Uterus (tissue), 3 donors: ENCODE measurements at regions not wholly inside any gene's neighbourhood (a gene's known extent, or its start where the extent isn't known, plus 50 kb on each side); places are given as distances from the start of the nearest gene placed in this dataset.
A peak's percentile ranks its signal among the peaks of the same experiment; 100 is the strongest.

Source experiments
- DNase-seq, 2 donors: peaks; one replicate each; pipeline ENCODE4 v3.0.0-alpha.2; 2019 to 2020
- H3K27ac ChIP-seq, 2 donors: fragments of 200-600 bp; sonication (generic); 1 replicate in 1 of 2; 2 replicates in 1 of 2; pipeline ENCODE4 v1.5.1; 2016 to 2018
- H3K27me3 ChIP-seq, 2 donors: fragments of 200-600 bp; sonication (generic); one replicate each; pipeline ENCODE4 v1.5.1; 2018 to 2019; ENCODE audit warnings: control low read depth in 1 of 2
- H3K36me3 ChIP-seq, 2 donors: fragments of 200-600 bp; sonication (generic); one replicate each; pipeline ENCODE4 v1.5.1; 2019; ENCODE audit warnings: control low read depth in 1 of 2
- H3K4me1 ChIP-seq, 2 donors: fragments of 200-600 bp; sonication (generic); one replicate each; pipeline ENCODE4 v1.5.1; 2018 to 2019; ENCODE audit warnings: control low read depth in 1 of 2
- H3K4me3 ChIP-seq, 2 donors: fragments of 200-600 bp; sonication (generic); 1 replicate in 1 of 2; 2 replicates in 1 of 2; pipeline ENCODE4 v1.5.1; 2018 to 2019; ENCODE audit warnings: mild to moderate bottlenecking in 1 of 2
- H3K9me3 ChIP-seq, 2 donors: fragments of 200-600 bp; sonication (generic); one replicate each; pipeline ENCODE4 v1.5.1; 2019; ENCODE audit warnings: control low read depth in 1 of 2
- POLR2A ChIP-seq, 2 donors: fragments of 450-650 bp; IDR thresholded peaks; one replicate each; pipeline ENCODE4 v1.6.1; 2016; ENCODE audit warnings: antibody characterized with exemption in 2 of 2, mild to moderate bottlenecking in 1 of 2, moderate library complexity in 1 of 2
- intact Hi-C: fragments of 100-400 bp; cut with DNase I; formaldehyde crosslinking; loops from one replicate; pipeline ENCODE4 v1.15.1; 2023; ENCODE audit warnings: low total_unique reads
- TF ChIP-seq, protein P1 (sequence below), 4 experiments: fragments of 200-600 bp in 2 of 4; fragments of 450-650 bp in 2 of 4; sonication (generic) in 2 of 4; IDR thresholded peaks; one replicate each; pipeline ENCODE4 v1.5.1; 2016 to 2019; ENCODE audit warnings: antibody characterized with exemption in 4 of 4, mild to moderate bottlenecking in 2 of 4, moderate library complexity in 1 of 4
- donor health status: DM: yes; HTN: yes; CAD: no.

- TF ChIP-seq, protein P1, sequence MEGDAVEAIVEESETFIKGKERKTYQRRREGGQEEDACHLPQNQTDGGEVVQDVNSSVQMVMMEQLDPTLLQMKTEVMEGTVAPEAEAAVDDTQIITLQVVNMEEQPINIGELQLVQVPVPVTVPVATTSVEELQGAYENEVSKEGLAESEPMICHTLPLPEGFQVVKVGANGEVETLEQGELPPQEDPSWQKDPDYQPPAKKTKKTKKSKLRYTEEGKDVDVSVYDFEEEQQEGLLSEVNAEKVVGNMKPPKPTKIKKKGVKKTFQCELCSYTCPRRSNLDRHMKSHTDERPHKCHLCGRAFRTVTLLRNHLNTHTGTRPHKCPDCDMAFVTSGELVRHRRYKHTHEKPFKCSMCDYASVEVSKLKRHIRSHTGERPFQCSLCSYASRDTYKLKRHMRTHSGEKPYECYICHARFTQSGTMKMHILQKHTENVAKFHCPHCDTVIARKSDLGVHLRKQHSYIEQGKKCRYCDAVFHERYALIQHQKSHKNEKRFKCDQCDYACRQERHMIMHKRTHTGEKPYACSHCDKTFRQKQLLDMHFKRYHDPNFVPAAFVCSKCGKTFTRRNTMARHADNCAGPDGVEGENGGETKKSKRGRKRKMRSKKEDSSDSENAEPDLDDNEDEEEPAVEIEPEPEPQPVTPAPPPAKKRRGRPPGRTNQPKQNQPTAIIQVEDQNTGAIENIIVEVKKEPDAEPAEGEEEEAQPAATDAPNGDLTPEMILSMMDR (IDR thresholded peaks at IDR 0.05): no peak
- TF ChIP-seq POLR2A (IDR thresholded peaks at IDR 0.05): no peak
- Histone ChIP-seq H3K4me3 (no peak overlapping the region), H3K27me3 (no peaks in the 10 kb centered on the region), H3K4me1 (no peaks in the 10 kb centered on the region), H3K36me3 (no peaks in the 10 kb centered on the region), H3K9me3 (no peaks in the 10 kb centered on the region), H3K27ac (no peak overlapping the region)
- intact Hi-C loops: no loop called here
- DNase-seq: no peak
Measured at GRCh38 chr4:57442241-57442640, 332.1 kb upstream of the IGFBP7 start.

GRCh38 chr4:57437649-57438048 is 327.5 kb upstream of the IGFBP7 start:
- Histone ChIP-seq H3K27ac (no peak overlapping the region), H3K4me3 (no peak overlapping the region), H3K9me3 (no peaks in the 10 kb centered on the region), H3K27me3 (no peaks in the 10 kb centered on the region), H3K36me3 (no peaks in the 10 kb centered on the region), H3K4me1 (no peaks in the 10 kb centered on the region)
- intact Hi-C loops: no loop called here
- no peak for DNase-seq
- TF ChIP-seq POLR2A (IDR thresholded peaks at IDR 0.05): no peak
- TF ChIP-seq, protein P1 (IDR thresholded peaks at IDR 0.05): no peak

DNA sequence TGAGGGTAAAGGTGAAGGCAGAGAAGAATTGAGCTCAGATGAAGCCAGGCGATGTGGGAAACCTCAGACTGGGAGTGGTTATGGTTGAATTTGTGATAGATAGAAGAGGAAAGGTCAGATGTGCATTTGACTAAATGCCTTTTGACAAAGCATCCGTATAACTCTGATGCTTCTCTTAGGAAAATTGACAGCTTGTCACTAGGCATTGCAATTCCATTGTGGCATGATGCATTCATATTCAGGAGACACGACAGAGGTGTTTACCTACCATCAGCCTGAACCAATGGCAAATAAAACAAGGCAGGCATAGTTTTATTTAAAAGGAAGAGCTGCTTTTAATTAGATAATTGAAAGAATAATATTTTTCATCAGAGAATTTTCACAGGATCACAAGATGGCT is 325.1 kb upstream of the IGFBP7 start:
- Histone ChIP-seq H3K27ac (no peak overlapping the region), H3K4me1 (no peaks in the 10 kb centered on the region), H3K27me3 (no peaks in the 10 kb centered on the region), H3K36me3 (no peaks in the 10 kb centered on the region), H3K9me3 (no peaks in the 10 kb centered on the region), H3K4me3 (no peak overlapping the region)
- intact Hi-C loops: no loop called here
- TF ChIP-seq, protein P1 (IDR thresholded peaks at IDR 0.05): no peak
- no peak for TF ChIP-seq POLR2A (IDR thresholded peaks at IDR 0.05)
- no peak for DNase-seq

DNA sequence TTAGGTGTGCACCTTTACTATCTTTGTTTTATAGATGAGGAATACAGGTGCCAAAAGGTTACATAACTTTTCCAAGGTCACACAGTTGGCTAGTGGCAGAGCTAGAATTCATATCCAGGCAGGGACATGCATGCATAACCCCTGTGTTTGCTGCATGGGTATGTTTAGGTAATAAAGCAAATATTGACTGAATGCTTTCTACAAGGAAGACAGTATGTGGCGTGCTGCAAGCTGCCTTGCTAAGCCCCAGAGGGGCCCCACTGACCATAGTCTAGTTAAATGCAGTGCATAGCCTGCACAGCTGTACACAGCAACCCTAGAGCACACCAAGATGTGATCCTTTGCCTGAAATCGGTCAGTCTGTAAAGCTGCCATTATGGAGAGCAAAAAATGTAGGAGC is 320.5 kb upstream of the IGFBP7 start:
- intact Hi-C loops: no loop called here
- TF ChIP-seq POLR2A (IDR thresholded peaks at IDR 0.05): no peak
- TF ChIP-seq, protein P1 (IDR thresholded peaks at IDR 0.05): no peak

DNA sequence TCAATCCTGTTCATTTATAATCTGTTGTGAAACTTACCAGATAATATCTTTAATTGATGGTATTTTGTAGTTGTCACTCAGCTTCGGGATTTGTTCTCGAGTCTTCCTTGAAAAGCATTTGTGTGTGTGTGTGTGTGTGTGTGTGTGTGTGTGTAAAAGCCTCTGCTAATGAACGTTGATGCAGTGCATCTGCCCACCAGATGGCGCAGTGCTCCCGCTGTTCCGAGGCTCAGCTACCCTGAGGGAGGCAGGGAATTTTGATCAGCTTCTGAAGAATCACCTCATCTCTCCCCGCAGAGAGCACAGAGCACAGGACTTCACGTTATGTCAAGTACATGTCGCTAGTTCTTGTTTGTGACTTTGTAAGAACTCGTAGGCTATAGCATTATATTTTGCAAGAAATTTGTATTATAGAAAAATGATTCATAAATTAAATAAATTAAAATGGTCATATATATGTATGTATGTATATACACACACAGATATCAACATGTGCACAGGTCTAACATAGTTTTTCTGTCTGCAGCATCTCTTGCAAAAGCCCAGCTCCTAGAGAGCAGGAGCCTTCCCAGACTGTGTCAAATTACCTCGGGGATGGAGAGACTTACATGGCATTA is 316.7 kb upstream of the IGFBP7 start:
- Histone ChIP-seq H3K9me3 (no peaks in the 10 kb centered on the region), H3K27ac (no peak overlapping the region), H3K4me3 (no peak overlapping the region), H3K36me3 (no peaks in the 10 kb centered on the region), H3K27me3 (no peaks in the 10 kb centered on the region), H3K4me1 (no peaks in the 10 kb centered on the region)
- intact Hi-C loops: no loop called here
- DNase-seq: peak in 1 of 2 donors; percentile 20
- TF ChIP-seq, protein P1 (IDR thresholded peaks at IDR 0.05): peak; percentile 20 to 38 (median 26)
- TF ChIP-seq POLR2A (IDR thresholded peaks at IDR 0.05): no peak

More for the DNA sequence above, 320.5 kb upstream of the IGFBP7 start:
- H3K27ac ChIP-seq: no peak overlapping the region
- H3K9me3 ChIP-seq: no peaks in the 10 kb centered on the region
- no peaks in the 10 kb centered on the region for H3K27me3 ChIP-seq
- H3K36me3 ChIP-seq: no peaks in the 10 kb centered on the region
- no peaks in the 10 kb centered on the region for H3K4me1 ChIP-seq
- no peak for DNase-seq
- no peak overlapping the region for H3K4me3 ChIP-seq
